Bronchial epithelial cell (primary cell): ENCODE measurements at regions not wholly inside any gene's neighbourhood (a gene's known extent, or its start where the extent isn't known, plus 50 kb on each side); places are given as distances from the start of the nearest gene placed in this dataset.
A peak's percentile ranks its signal among the peaks of the same experiment; 100 is the strongest.

Source experiments
- DNase-seq: peaks from one replicate; pipeline ENCODE4 v3.0.0-alpha.2; 2010; ENCODE audit warnings: low read depth
- FAIRE-seq: peaks from 2 replicates; lab custom pipeline; 2011; peaks lifted over from hg19 to GRCh38; lab: Jason Lieb, UNC
- H3K27me3 ChIP-seq: 2 replicates; pipeline ENCODE4 v1.5.1; 2011; ENCODE audit warnings: low read length; ENCODE audit not compliant: control insufficient read depth, insufficient read depth
- H3K36me3 ChIP-seq: 2 replicates; pipeline ENCODE4 v1.5.1; 2011; ENCODE audit warnings: low read length; ENCODE audit not compliant: control insufficient read depth, insufficient read depth
- H3K4me3 ChIP-seq: 2 replicates; pipeline ENCODE4 v1.5.1; 2011; ENCODE audit warnings: mild to moderate bottlenecking, low read depth, low read length, control low read depth
- CTCF ChIP-seq: IDR thresholded peaks from 2 replicates; pipeline ENCODE4 v1.5.1; 2011; ENCODE audit warnings: mild to moderate bottlenecking, moderate library complexity, low read length, control low read depth, inconsistent platforms; ENCODE audit not compliant: insufficient read depth, severe bottlenecking

GRCh38 chr6:1244278-1244677, 67.6 kb upstream of the FOXQ1 start:
- Histone ChIP-seq H3K27me3 (peaks cover 2% of the 10 kb centered on the region), H3K4me3 (no peak overlapping the region), H3K36me3 (no peaks in the 10 kb centered on the region)
- FAIRE-seq (no peak), DNase-seq (no peak)
- TF ChIP-seq CTCF: no peak

- H3K4me3 ChIP-seq: no peak overlapping the region
- H3K27me3 ChIP-seq: peaks cover 2% of the 10 kb centered on the region
- TF ChIP-seq CTCF: no peak
- no peak for FAIRE-seq
- no peak for DNase-seq
- H3K36me3 ChIP-seq: no peaks in the 10 kb centered on the region
Observed at GRCh38 chr6:1242446-1242845, 69.5 kb upstream of the FOXQ1 start.

- H3K4me3 ChIP-seq: no peak overlapping the region
- peaks cover 2% of the 10 kb centered on the region for H3K27me3 ChIP-seq
- DNase-seq (no peak), FAIRE-seq (no peak)
- no peaks in the 10 kb centered on the region for H3K36me3 ChIP-seq
- no peak for TF ChIP-seq CTCF
Observed at GRCh38 chr6:1242021-1242420, 69.9 kb upstream of the FOXQ1 start.

GRCh38 chr6:1240766-1241318, 71.1 kb upstream of the FOXQ1 start:
- H3K27me3 ChIP-seq: peaks cover 2% of the 10 kb centered on the region
- DNase-seq (peak; percentile 89), FAIRE-seq (no peak)

GRCh38 chr6:1239805-1240204, 72.1 kb upstream of the FOXQ1 start:
- H3K4me3 ChIP-seq: no peak overlapping the region
- TF ChIP-seq CTCF: no peak
- no peaks in the 10 kb centered on the region for H3K36me3 ChIP-seq
- FAIRE-seq: no peak
- H3K27me3 ChIP-seq: no peaks in the 10 kb centered on the region
- no peak for DNase-seq

More at GRCh38 chr6:1240766-1241318, 71.1 kb upstream of the FOXQ1 start:
- Histone ChIP-seq H3K36me3 (no peaks in the 10 kb centered on the region), H3K4me3 (no peak overlapping the region)
- TF ChIP-seq CTCF: no peak

GRCh38 chr6:1238040-1238439, 73.9 kb upstream of the FOXQ1 start:
- FAIRE-seq: no peak
- no peaks in the 10 kb centered on the region for H3K36me3 ChIP-seq
- TF ChIP-seq CTCF: no peak
- no peak overlapping the region for H3K4me3 ChIP-seq
- no peak for DNase-seq
- peaks cover 1% of the 10 kb centered on the region for H3K27me3 ChIP-seq
